OCI-LY7 (cell line): ENCODE measurements at regions not wholly inside any gene's neighbourhood (a gene's known extent, or its start where the extent isn't known, plus 50 kb on each side); places are given as distances from the start of the nearest gene placed in this dataset. TPM values are rescaled to one million over a fixed set of nuclear protein-coding genes. Genes with fewer than 3 reads are reported as not detected.

Experiments
- BruUV-seq: library from RNA; stranded (reverse); fragments of 400-500 nt; replicated peaks from 2 replicates; lab custom pipeline; 2021; lab: Mats Ljungman, UMichigan
- CTCF ChIA-PET: fragments of 300-600 bp; sonication (Branson Sonifier 250); formaldehyde crosslinking; loops from one replicate; lab custom pipeline; 2022; ENCODE audit warnings: antibody characterized with exemption; ENCODE audit not compliant: unreplicated experiment; lab: Charles Lee
- POLR2A ChIA-PET: fragments of 300-600 bp; sonication (Branson Sonifier 250); formaldehyde crosslinking; loops from one replicate; lab custom pipeline; 2022; ENCODE audit warnings: antibody characterized with exemption; lab: Charles Lee
- DNase-seq: peaks from one replicate; pipeline ENCODE4 v3.0.0-alpha.2; 2015; ENCODE audit warnings: low spot score
- H2AFZ ChIP-seq: fragments of 200-600 bp; sonication (generic), shearing (Covaris generic); 2 replicates; pipeline ENCODE4 v1.6.1; 2014; ENCODE audit warnings: mild to moderate bottlenecking, antibody characterized with exemption, low read length, moderate library complexity
- H3K27ac ChIP-seq: fragments of 200-600 bp; sonication (generic); 2 replicates; pipeline ENCODE4 v1.5.1; 2014; ENCODE audit warnings: mixed run types, low read depth, mild to moderate bottlenecking, moderate library complexity, low read length, inconsistent platforms; ENCODE audit not compliant: poor library complexity, severe bottlenecking
- H3K36me3 ChIP-seq: fragments of 200-600 bp; sonication (generic); 2 replicates; pipeline ENCODE4 v1.6.1; 2014; ENCODE audit warnings: mild to moderate bottlenecking, antibody characterized with exemption, low read length, moderate library complexity, mixed read lengths; ENCODE audit not compliant: insufficient read depth
- H3K4me1 ChIP-seq: fragments of 200-600 bp; sonication (generic); 2 replicates; pipeline ENCODE4 v1.5.1; 2014; ENCODE audit warnings: mild to moderate bottlenecking, low read length; ENCODE audit not compliant: insufficient read depth, poor library complexity, severe bottlenecking
- H3K4me2 ChIP-seq: fragments of 200-600 bp; sonication (generic); 2 replicates; pipeline ENCODE4 v1.6.1; 2014; ENCODE audit warnings: mild to moderate bottlenecking, low read length
- H3K4me3 ChIP-seq: fragments of 200-600 bp; sonication (generic); 2 replicates; pipeline ENCODE4 v1.5.1; 2014; ENCODE audit warnings: mild to moderate bottlenecking, low read depth, low read length; ENCODE audit not compliant: poor library complexity, severe bottlenecking
- H3K79me2 ChIP-seq: fragments of 200-600 bp; sonication (generic); 2 replicates; pipeline ENCODE4 v1.6.1; 2016; ENCODE audit warnings: low read depth, mild to moderate bottlenecking, low read length, moderate library complexity, mixed read lengths; ENCODE audit not compliant: insufficient read depth
- H3K9me2 ChIP-seq: fragments of 200-600 bp; sonication (generic); 2 replicates; pipeline ENCODE4 v1.6.1; 2016; ENCODE audit warnings: mild to moderate bottlenecking, low read length, mixed read lengths; ENCODE audit not compliant: insufficient read depth
- H3K9me3 ChIP-seq: fragments of 200-600 bp; sonication (generic); 2 replicates; pipeline ENCODE4 v1.6.1; 2014; ENCODE audit warnings: mild to moderate bottlenecking, mixed run types, low read length, mixed read lengths
- H4K20me1 ChIP-seq: fragments of 200-600 bp; sonication (generic); 2 replicates; pipeline ENCODE4 v1.6.1; 2014; ENCODE audit warnings: mild to moderate bottlenecking, antibody characterized with exemption, low read length, moderate library complexity, mixed read lengths; ENCODE audit not compliant: insufficient read depth
- CTCF ChIP-seq: fragments of 200-600 bp; sonication (generic); conservative IDR thresholded peaks from 2 replicates; pipeline ENCODE4 v1.5.1; 2014; ENCODE audit warnings: mild to moderate bottlenecking, antibody characterized with exemption, low read length, moderate library complexity, mixed read lengths
- EZH2phosphoT487 ChIP-seq: fragments of 200-600 bp; sonication (generic); IDR thresholded peaks from 2 replicates; pipeline ENCODE4 v1.6.1; 2018; ENCODE audit warnings: low read depth, borderline replicate concordance, mild to moderate bottlenecking, mixed run types, antibody characterized with exemption, low read length, moderate library complexity, mixed read lengths
- intact Hi-C: fragments of 100-400 bp; cut with micrococcal nuclease; formaldehyde crosslinking; loops from one replicate; pipeline ENCODE4 v1.10.0; 2022; ENCODE audit not compliant: unreplicated experiment
- small RNA-seq: library from RNA; depleted of rRNA; stranded (forward); fragments of <200 nt; gene quantifications from one replicate; pipeline ENCODE3, GENCODE V24; 2014

- POLR2A ChIA-PET: no interaction called here
- Histone ChIP-seq H3K36me3 (no peaks in the 10 kb centered on the region), H2AFZ (no peak overlapping the region), H3K9me2 (no peaks in the 10 kb centered on the region), H3K4me2 (no peak overlapping the region), H4K20me1 (no peaks in the 10 kb centered on the region), H3K9me3 (no peaks in the 10 kb centered on the region), H3K4me3 (no peak overlapping the region), H3K27ac (no peak overlapping the region), H3K4me1 (no peaks in the 10 kb centered on the region), H3K79me2 (no peaks in the 10 kb centered on the region)
- no TSS peak for BruUV-seq
- CTCF ChIA-PET: no interaction called here
- intact Hi-C loops: no loop called here
- TF ChIP-seq EZH2phosphoT487: no peak
- no peak for TF ChIP-seq CTCF
- DNase-seq: no peak
These were observed 51.4 kb upstream of the GRB10 start for GRCh38 chr7:50834031-50834535.

GRCh38 chr7:50832744-50833143, 50.0 kb upstream of the GRB10 start:
- Histone ChIP-seq H3K4me2 (no peak overlapping the region), H4K20me1 (no peaks in the 10 kb centered on the region), H3K27ac (no peak overlapping the region), H3K9me2 (no peaks in the 10 kb centered on the region), H3K36me3 (no peaks in the 10 kb centered on the region), H2AFZ (no peak overlapping the region), H3K4me3 (no peak overlapping the region), H3K9me3 (no peaks in the 10 kb centered on the region), H3K79me2 (no peaks in the 10 kb centered on the region), H3K4me1 (no peaks in the 10 kb centered on the region)
- TF ChIP-seq EZH2phosphoT487 (no peak), CTCF (no peak)
- ChIA-PET CTCF (no interaction called here), POLR2A (no interaction called here)
- no peak for DNase-seq
- intact Hi-C loops: no loop called here
- BruUV-seq: no TSS peak

Small RNAs in the stretch of these regions (small RNA-seq; reads per million reads assigned to genes)
- gene AC009296.1: not detected
- not detected for gene RF00394
